HEK293 (cell line): ENCODE measurements at regions not wholly inside any gene's neighbourhood (a gene's known extent, or its start where the extent isn't known, plus 50 kb on each side); places are given as distances from the start of the nearest gene placed in this dataset.

Experiments
- KLF1 ChIP-seq: fragments of 450-650 bp; formaldehyde crosslinking; IDR thresholded peaks from 2 replicates; pipeline ENCODE4 v1.5.1; 2016; ENCODE audit warnings: missing biosample characterization, missing genetic modification characterization
- SP2 ChIP-seq: fragments of 450-650 bp; formaldehyde crosslinking; IDR thresholded peaks from 2 replicates; pipeline ENCODE4 v1.5.1; 2016; ENCODE audit warnings: missing biosample characterization, missing genetic modification characterization
- ZBTB7A ChIP-seq: fragments of 450-650 bp; formaldehyde crosslinking; IDR thresholded peaks from 2 replicates; pipeline ENCODE4 v1.5.1; 2016; ENCODE audit warnings: low read depth, missing biosample characterization, missing genetic modification characterization
- ZNF138 ChIP-seq: fragments of 450-650 bp; formaldehyde crosslinking; IDR thresholded peaks from 2 replicates; pipeline ENCODE4 v1.5.1; 2016; ENCODE audit warnings: missing biosample characterization, missing genetic modification characterization, borderline replicate concordance
- ZNF510 ChIP-seq: fragments of 450-650 bp; formaldehyde crosslinking; IDR thresholded peaks from 2 replicates; pipeline ENCODE4 v1.5.1; 2018; ENCODE audit warnings: mild to moderate bottlenecking, missing genetic modification characterization, missing biosample characterization; ENCODE audit not compliant: insufficient replicate concordance
- TF ChIP-seq, protein P1 (sequence below): fragments of 450-650 bp; formaldehyde crosslinking; IDR thresholded peaks from 2 replicates; pipeline ENCODE4 v1.5.1; 2017; ENCODE audit warnings: missing biosample characterization, missing genetic modification characterization

- TF ChIP-seq, protein P1, sequence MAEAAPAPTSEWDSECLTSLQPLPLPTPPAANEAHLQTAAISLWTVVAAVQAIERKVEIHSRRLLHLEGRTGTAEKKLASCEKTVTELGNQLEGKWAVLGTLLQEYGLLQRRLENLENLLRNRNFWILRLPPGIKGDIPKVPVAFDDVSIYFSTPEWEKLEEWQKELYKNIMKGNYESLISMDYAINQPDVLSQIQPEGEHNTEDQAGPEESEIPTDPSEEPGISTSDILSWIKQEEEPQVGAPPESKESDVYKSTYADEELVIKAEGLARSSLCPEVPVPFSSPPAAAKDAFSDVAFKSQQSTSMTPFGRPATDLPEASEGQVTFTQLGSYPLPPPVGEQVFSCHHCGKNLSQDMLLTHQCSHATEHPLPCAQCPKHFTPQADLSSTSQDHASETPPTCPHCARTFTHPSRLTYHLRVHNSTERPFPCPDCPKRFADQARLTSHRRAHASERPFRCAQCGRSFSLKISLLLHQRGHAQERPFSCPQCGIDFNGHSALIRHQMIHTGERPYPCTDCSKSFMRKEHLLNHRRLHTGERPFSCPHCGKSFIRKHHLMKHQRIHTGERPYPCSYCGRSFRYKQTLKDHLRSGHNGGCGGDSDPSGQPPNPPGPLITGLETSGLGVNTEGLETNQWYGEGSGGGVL (tag by site-specific recombination), result no peak
- TF ChIP-seq ZNF138 (no peak), ZBTB7A (tag by site-specific recombination) (no peak), ZNF510 (tag by site-specific recombination) (no peak), SP2 (tag by site-specific recombination) (no peak), KLF1 (tag by site-specific recombination) (no peak)
Measured at GRCh38 chr6:97656236-97656635, 373.2 kb upstream of the MMS22L start.
